GM12878 (cell line): ENCODE measurements at regions not wholly inside any gene's neighbourhood (a gene's known extent, or its start where the extent isn't known, plus 50 kb on each side); places are given as distances from the start of the nearest gene placed in this dataset.

ENCODE experiments used
- ATAC-seq: fragments of 200-7000 bp; cut with Tn5 transposase; 3 replicates; pipeline ENCODE4 v1.9.1; 2020; ENCODE audit warnings: mild to moderate bottlenecking, moderate library complexity
- BruUV-seq: library from RNA; stranded (reverse); fragments of 400-500 nt; replicated peaks from 2 replicates; lab custom pipeline; 2021; lab: Mats Ljungman, UMichigan
- CTCF ChIA-PET: fragments of 300-600 bp; sonication (Branson Sonifier 250); formaldehyde crosslinking; extraction: SDS; loops from one replicate; lab custom pipeline; 2021; ENCODE audit warnings: inconsistent platforms; lab: Yijun Ruan, JAX
- POLR2A ChIA-PET: fragments of 350-600 bp; formaldehyde crosslinking; extraction: SDS; loops from one replicate; lab custom pipeline; 2021; ENCODE audit warnings: inconsistent platforms; lab: Charles Lee
- RAD21 ChIA-PET: fragments of 300-600 bp; sonication (Branson Sonifier 250); formaldehyde crosslinking; loops from one replicate; lab custom pipeline; 2023; ENCODE audit warnings: antibody characterized with exemption; ENCODE audit not compliant: unreplicated experiment; lab: Charles Lee
- SMC1A ChIA-PET: fragments of 300-600 bp; sonication (Branson Sonifier 250); formaldehyde crosslinking; loops from one replicate; lab custom pipeline; 2023; ENCODE audit not compliant: unreplicated experiment, uncharacterized antibody; lab: Charles Lee
- DNase-seq: peaks from one replicate; pipeline ENCODE4 v3.0.0-alpha.2; 2011; ENCODE audit warnings: low read depth, low spot score
- FAIRE-seq: peaks from 3 replicates; lab custom pipeline; 2011; peaks lifted over from hg19 to GRCh38; lab: Jason Lieb, UNC
- H2AFZ ChIP-seq: 2 replicates; pipeline ENCODE4 v1.6.0; 2011; ENCODE audit warnings: low read depth, low read length, control low read depth; ENCODE audit not compliant: control insufficient read depth
- H3K27ac ChIP-seq: 2 replicates; pipeline ENCODE4 v1.5.1; 2011; ENCODE audit warnings: control low read depth; ENCODE audit not compliant: control insufficient read depth, insufficient read depth
- H3K27me3 ChIP-seq, 2 experiments: replicated peaks in 1 of 2; 2 replicates each; pipeline versions ENCODE4 v1.6.0 to v1.6.1; 2011; ENCODE audit warnings: low read length in 1 of 2; ENCODE audit not compliant: control insufficient read depth in 2 of 2, insufficient read depth in 2 of 2
- H3K36me3 ChIP-seq, 2 experiments: 2 replicates each; pipeline ENCODE4 v1.5.1; 2011; ENCODE audit warnings: low read length in 1 of 2; ENCODE audit not compliant: control insufficient read depth in 2 of 2, insufficient read depth in 2 of 2
- H3K4me1 ChIP-seq: 2 replicates; pipeline ENCODE4 v1.6.1; 2011; ENCODE audit warnings: mild to moderate bottlenecking, low read length, moderate library complexity, mixed read lengths; ENCODE audit not compliant: control insufficient read depth, insufficient read depth
- H3K4me2 ChIP-seq: 2 replicates; pipeline ENCODE4 v1.6.0; 2011; ENCODE audit warnings: control low read depth; ENCODE audit not compliant: control insufficient read depth, insufficient read depth
- H3K4me3 ChIP-seq: fragments of 200-600 bp; sonication (generic); 2 replicates; pipeline ENCODE4 v1.5.1; 2016
- H3K79me2 ChIP-seq: 2 replicates; pipeline ENCODE4 v1.6.0; 2011; ENCODE audit warnings: low read length; ENCODE audit not compliant: control insufficient read depth, insufficient read depth
- H3K9ac ChIP-seq: 2 replicates; pipeline ENCODE4 v1.8.0; 2011; ENCODE audit warnings: low read length, control low read depth, mixed read lengths; ENCODE audit not compliant: control insufficient read depth, insufficient read depth
- H3K9me3 ChIP-seq: replicated peaks from 3 replicates; pipeline ENCODE4 v1.5.1; 2011; ENCODE audit warnings: mild to moderate bottlenecking, low read length; ENCODE audit not compliant: control insufficient read depth, insufficient read depth
- H4K20me1 ChIP-seq: 2 replicates; pipeline ENCODE4 v1.6.0; 2011; ENCODE audit not compliant: control insufficient read depth, insufficient read depth
- HDAC2 ChIP-seq: fragments of 200-600 bp; sonication (generic); IDR thresholded peaks from 2 replicates; pipeline ENCODE4 v1.6.1; 2017
- NFYA ChIP-seq: IDR thresholded peaks from 2 replicates; pipeline ENCODE4 v1.6.1; 2011; ENCODE audit warnings: low read depth, mild to moderate bottlenecking, low read length, improper control_type of control experiment, borderline replicate concordance
- NFYB ChIP-seq: IDR thresholded peaks from 2 replicates; pipeline ENCODE4 v1.6.1; 2011; ENCODE audit warnings: low read depth, mild to moderate bottlenecking, low read length, improper control_type of control experiment, moderate library complexity; ENCODE audit not compliant: insufficient read depth
- NRF1 ChIP-seq: conservative IDR thresholded peaks from 2 replicates; pipeline ENCODE4 v1.6.1; 2011; ENCODE audit warnings: mild to moderate bottlenecking, low read depth, low read length, improper control_type of control experiment
- PAX5 ChIP-seq: IDR thresholded peaks from 2 replicates; pipeline ENCODE4 v1.6.1; 2011; ENCODE audit warnings: low read depth, low read length, borderline replicate concordance
- PML ChIP-seq: IDR thresholded peaks from 2 replicates; pipeline ENCODE4 v1.6.1; 2012; ENCODE audit warnings: low read length, inconsistent platforms
- PRDM15 ChIP-seq: fragments of 450-650 bp; formaldehyde crosslinking; IDR thresholded peaks from 2 replicates; pipeline ENCODE4 v1.4.0; 2020; ENCODE audit warnings: mild to moderate bottlenecking, moderate library complexity
- RAD51 ChIP-seq: fragments of 450-650 bp; IDR thresholded peaks from 2 replicates; pipeline ENCODE4 v1.6.1; 2016; ENCODE audit warnings: moderate library complexity, mild to moderate bottlenecking, inconsistent platforms
- RELB ChIP-seq: fragments of 450-650 bp; IDR thresholded peaks from 2 replicates; pipeline ENCODE4 v1.6.1; 2017; ENCODE audit warnings: low read depth, mild to moderate bottlenecking, moderate library complexity
- REST ChIP-seq: IDR thresholded peaks from 2 replicates; pipeline ENCODE4 v1.6.1; 2012; ENCODE audit warnings: mild to moderate bottlenecking, low read depth, low read length
- SREBF1 ChIP-seq: IDR thresholded peaks from 2 replicates; pipeline ENCODE4 v1.6.1; 2012; ENCODE audit warnings: mild to moderate bottlenecking, low read length
- YY1 ChIP-seq: IDR thresholded peaks from 2 replicates; pipeline ENCODE4 v1.6.1; 2011; ENCODE audit warnings: low read depth, mild to moderate bottlenecking, low read length
- WGBS: methylation state at CpG from one replicate; pipeline ENCODE4 v1.1.6; 2016; ENCODE audit warnings: low lambda C conversion rate; ENCODE audit not compliant: insufficient replicate concordance, insufficient coverage; ENCODE audit errors: missing lambda C conversion rate; 5-methylcytosine and 5-hydroxymethylcytosine counted together
- in situ Hi-C: fragments of 300-500 bp; cut with MboI; formaldehyde crosslinking; loops from 9 replicates; pipeline ENCODE4 v1.14.3; 2018; ENCODE audit warnings: mixed read lengths
- intact Hi-C: fragments of 100-400 bp; cut with micrococcal nuclease; formaldehyde crosslinking; loops from one replicate; pipeline ENCODE4 v1.14.2; 2022; ENCODE audit not compliant: unreplicated experiment

GRCh38 chr4:32564626-32565025, 1844.5 kb downstream of the PCDH7 start:
- no peak overlapping the region for H2AFZ ChIP-seq
- in situ Hi-C loops = no loop called here
- ChIA-PET POLR2A (no interaction called here), SMC1A (interaction anchor here (0.6 kb wide), 1 partner anchor 28 kb away, joined by 3 read pairs; no protein-coding TSS in a partner anchor), CTCF (no interaction called here), RAD21 (no interaction called here)
- H3K4me2 ChIP-seq = no peak overlapping the region
- no peaks in the 10 kb centered on the region for H3K4me1 ChIP-seq
- H3K4me3 ChIP-seq = no peak overlapping the region
- no peaks in the 10 kb centered on the region for H3K9me3 ChIP-seq
- H3K27me3 ChIP-seq = no peaks in the 10 kb centered on the region
- DNase-seq (no peak), ATAC-seq (no peak), FAIRE-seq (no peak)
- TF ChIP-seq SREBF1 (no peak), NFYB (no peak), PML (no peak), NRF1 (no peak), PAX5 (no peak), RAD51 (no peak), PRDM15 (no peak), RELB (no peak), NFYA (no peak), HDAC2 (no peak), YY1 (no peak), REST (no peak)
- H3K36me3 ChIP-seq = no peaks in the 10 kb centered on the region
- intact Hi-C loops = no loop called here
- H4K20me1 ChIP-seq = no peaks in the 10 kb centered on the region
- no peak overlapping the region for H3K27ac ChIP-seq
- BruUV-seq = no TSS peak
- no peak overlapping the region for H3K9ac ChIP-seq
- 0% methylated on average over 2 of the region's 2 CpGs for WGBS
- H3K79me2 ChIP-seq = no peaks in the 10 kb centered on the region
